ENCODE measurements at regions not wholly inside any gene's neighbourhood (a gene's known extent, or its start where the extent isn't known, plus 50 kb on each side); places are given as distances from the start of the nearest gene placed in this dataset.

DNA sequence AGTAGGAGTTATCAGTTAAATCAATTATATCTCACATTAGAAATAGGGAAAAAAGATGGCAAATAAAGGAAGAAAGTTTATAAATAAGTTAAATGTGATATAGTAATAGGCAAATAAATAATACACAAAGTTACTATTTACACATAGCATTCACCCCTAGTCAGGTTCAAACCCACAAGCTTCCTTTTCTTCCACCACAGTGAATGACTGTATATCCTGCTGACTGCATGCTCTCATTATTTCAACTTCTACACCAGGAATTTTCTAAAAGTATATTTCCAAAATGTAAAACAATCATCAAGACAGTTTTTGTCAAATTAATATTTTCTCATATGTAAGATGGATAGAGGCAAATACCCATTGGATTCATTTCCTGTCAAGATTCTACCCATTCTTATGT is 548.6 kb upstream of the SLITRK5 start:
- DNase-seq = no peak
- no peaks in the 10 kb centered on the region for H3K36me3 ChIP-seq (ENCODE audit: control insufficient read depth in 1 of 2, insufficient read depth in 2 of 2, low read length in 1 of 2)
- no peak for ATAC-seq (ENCODE audit: low FRiP score)

DNA sequence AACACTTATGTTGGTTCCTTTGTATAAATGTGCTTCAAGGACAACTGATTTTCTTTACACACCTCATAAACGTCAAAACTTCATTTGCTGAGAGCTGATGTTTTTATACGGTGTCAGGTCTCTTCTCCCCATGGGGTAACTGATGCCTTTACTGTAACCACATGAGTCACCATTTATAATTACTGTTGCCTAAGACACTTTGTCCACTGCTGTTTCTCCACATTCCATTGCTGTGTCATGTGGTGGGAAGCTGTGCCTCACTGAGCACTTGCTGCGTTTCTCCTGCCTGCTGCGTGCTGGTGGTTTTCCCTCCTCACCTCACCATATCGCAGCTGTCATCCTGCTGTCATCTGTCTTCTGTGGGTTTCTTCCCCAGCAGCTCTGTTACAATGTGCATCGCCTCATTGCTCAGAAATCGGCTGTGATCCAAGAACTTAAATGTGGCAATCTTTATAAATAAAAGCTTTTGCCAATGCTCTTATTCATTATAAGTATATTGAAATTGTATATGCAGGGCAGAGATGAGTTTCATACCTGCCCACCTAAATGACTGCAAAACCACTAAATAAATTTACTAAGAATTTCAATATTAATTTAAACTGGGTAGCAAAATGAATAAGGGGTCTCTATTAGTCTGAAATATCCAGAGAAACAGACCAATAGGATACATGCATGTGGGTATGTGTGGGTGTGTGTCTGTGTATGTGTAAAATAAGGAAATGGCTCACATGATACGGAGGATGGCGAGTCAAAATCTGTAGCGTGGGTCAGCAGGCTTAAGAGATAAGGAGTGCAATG is 547.0 kb upstream of the SLITRK5 start:
- ATAC-seq (ENCODE audit: low FRiP score) = no peak
- 35 to 40% methylated on average over 10 of the region's 10 CpGs for WGBS, 2 donors
- no peaks in the 10 kb centered on the region for H3K9me3 ChIP-seq (ENCODE audit: control insufficient read depth, low read length)
- no peaks in the 10 kb centered on the region for H3K27me3 ChIP-seq (ENCODE audit: control insufficient read depth in 1 of 2, insufficient read depth in 2 of 2, low read length in 1 of 2)
- no peaks in the 10 kb centered on the region for H3K36me3 ChIP-seq (ENCODE audit: control insufficient read depth in 1 of 2, insufficient read depth in 2 of 2, low read length in 1 of 2)
- DNase-seq = no peak
- H3K27ac ChIP-seq (ENCODE audit: low read depth in 1 of 2, low read length in 2 of 2) = no peak overlapping the region
- no peak overlapping the region for H3K4me3 ChIP-seq (ENCODE audit: low read length in 2 of 2)
- no peaks in the 10 kb centered on the region for H3K4me1 ChIP-seq (ENCODE audit: control insufficient read depth in 1 of 2, insufficient read depth in 2 of 2, low read length in 2 of 2)
- intact Hi-C loops (cut with DNase I) = no loop called here

More for the DNA sequence above, 548.6 kb upstream of the SLITRK5 start:
- no peak overlapping the region for H3K27ac ChIP-seq (ENCODE audit: low read depth in 1 of 2, low read length in 2 of 2)
- no peaks in the 10 kb centered on the region for H3K27me3 ChIP-seq (ENCODE audit: control insufficient read depth in 1 of 2, insufficient read depth in 2 of 2, low read length in 1 of 2)
- no peaks in the 10 kb centered on the region for H3K9me3 ChIP-seq (ENCODE audit: control insufficient read depth, low read length)
- intact Hi-C loops (cut with DNase I) = no loop called here
- H3K4me1 ChIP-seq (ENCODE audit: control insufficient read depth in 1 of 2, insufficient read depth in 2 of 2, low read length in 2 of 2) = no peaks in the 10 kb centered on the region
- no peak overlapping the region for H3K4me3 ChIP-seq (ENCODE audit: low read length in 2 of 2)

DNA sequence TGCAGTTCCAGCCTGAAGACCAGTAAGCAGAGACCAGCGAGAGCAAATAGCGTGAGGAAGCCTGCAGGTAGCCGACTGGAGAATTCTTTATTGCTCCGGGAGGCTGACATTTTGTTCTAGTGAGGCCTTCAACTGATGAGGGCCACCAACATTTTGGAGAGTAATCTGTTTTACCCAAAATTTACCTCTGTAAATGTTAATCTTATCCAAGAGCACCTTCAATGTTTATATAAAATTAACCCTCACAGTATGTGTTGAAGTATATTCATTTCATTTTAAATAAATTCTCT is 546.4 kb upstream of the SLITRK5 start:
- Histone ChIP-seq H3K4me3 (ENCODE audit: low read length in 2 of 2) (no peak overlapping the region), H3K27me3 (ENCODE audit: control insufficient read depth in 1 of 2, insufficient read depth in 2 of 2, low read length in 1 of 2) (no peaks in the 10 kb centered on the region), H3K4me1 (ENCODE audit: control insufficient read depth in 1 of 2, insufficient read depth in 2 of 2, low read length in 2 of 2) (no peaks in the 10 kb centered on the region), H3K9me3 (ENCODE audit: control insufficient read depth, low read length) (no peaks in the 10 kb centered on the region), H3K27ac (ENCODE audit: low read depth in 1 of 2, low read length in 2 of 2) (no peak overlapping the region), H3K36me3 (ENCODE audit: control insufficient read depth in 1 of 2, insufficient read depth in 2 of 2, low read length in 1 of 2) (no peaks in the 10 kb centered on the region)
- ATAC-seq (ENCODE audit: low FRiP score) = no peak
- DNase-seq = no peak
- intact Hi-C loops (cut with DNase I) = no loop called here
- 82 to 87% methylated on average over 4 of the region's 4 CpGs for WGBS, 2 donors

DNA sequence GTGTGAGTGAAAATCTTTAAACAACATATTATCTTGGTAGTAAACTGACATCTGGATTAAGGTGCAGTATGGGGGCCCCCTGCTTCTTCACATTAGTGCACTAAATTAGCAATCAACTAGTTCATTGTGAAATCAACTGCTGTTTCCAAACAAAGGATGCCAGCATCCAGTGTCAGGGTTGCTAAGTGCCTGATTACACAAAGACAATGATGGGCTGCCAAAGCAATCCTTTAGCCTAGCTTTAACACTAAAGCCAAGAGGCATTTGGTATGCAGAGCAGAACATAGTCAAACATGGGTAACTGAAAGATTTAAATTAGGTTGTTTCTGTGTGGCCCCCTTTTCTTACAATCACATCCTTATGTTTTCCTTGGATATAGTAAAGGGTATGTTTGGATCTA is 543.1 kb upstream of the SLITRK5 start:
- ATAC-seq (ENCODE audit: low FRiP score) = no peak
- no peaks in the 10 kb centered on the region for H3K4me1 ChIP-seq (ENCODE audit: control insufficient read depth in 1 of 2, insufficient read depth in 2 of 2, low read length in 2 of 2)

DNA sequence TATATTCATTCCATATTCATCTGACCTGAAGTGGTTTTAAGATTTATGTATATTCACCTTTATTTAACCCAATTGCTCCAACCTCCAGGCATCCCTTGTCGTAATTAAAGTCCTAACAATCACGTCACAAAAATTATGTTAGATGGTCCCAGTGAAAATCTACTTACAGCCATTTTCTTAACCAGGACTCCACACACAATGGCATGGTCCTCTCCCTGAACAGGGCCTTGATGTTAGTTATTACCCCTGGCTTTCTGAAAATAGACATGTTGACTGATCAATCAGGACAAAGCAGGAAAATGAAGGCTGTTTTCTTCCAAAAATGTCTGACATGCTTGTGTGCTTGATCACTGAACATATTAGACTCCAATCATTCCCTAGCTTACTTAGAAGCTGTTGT is 542.7 kb upstream of the SLITRK5 start:
- Histone ChIP-seq H3K4me3 (ENCODE audit: low read length in 2 of 2) (no peak overlapping the region), H3K27ac (ENCODE audit: low read depth in 1 of 2, low read length in 2 of 2) (no peak overlapping the region), H3K4me1 (ENCODE audit: control insufficient read depth in 1 of 2, insufficient read depth in 2 of 2, low read length in 2 of 2) (no peaks in the 10 kb centered on the region), H3K27me3 (ENCODE audit: control insufficient read depth in 1 of 2, insufficient read depth in 2 of 2, low read length in 1 of 2) (no peaks in the 10 kb centered on the region), H3K9me3 (ENCODE audit: control insufficient read depth, low read length) (no peaks in the 10 kb centered on the region), H3K36me3 (ENCODE audit: control insufficient read depth in 1 of 2, insufficient read depth in 2 of 2, low read length in 1 of 2) (no peaks in the 10 kb centered on the region)
- no peak for DNase-seq
- 73 to 82% methylated on average over 2 of the region's 2 CpGs for WGBS, 2 donors
- intact Hi-C loops (cut with DNase I) = no loop called here
- ATAC-seq (ENCODE audit: low FRiP score) = no peak

More for the DNA sequence above, 543.1 kb upstream of the SLITRK5 start:
- Histone ChIP-seq H3K9me3 (ENCODE audit: control insufficient read depth, low read length) (no peaks in the 10 kb centered on the region), H3K36me3 (ENCODE audit: control insufficient read depth in 1 of 2, insufficient read depth in 2 of 2, low read length in 1 of 2) (no peaks in the 10 kb centered on the region), H3K27ac (ENCODE audit: low read depth in 1 of 2, low read length in 2 of 2) (no peak overlapping the region), H3K27me3 (ENCODE audit: control insufficient read depth in 1 of 2, insufficient read depth in 2 of 2, low read length in 1 of 2) (no peaks in the 10 kb centered on the region), H3K4me3 (ENCODE audit: low read length in 2 of 2) (no peak overlapping the region)
- intact Hi-C loops (cut with DNase I) = no loop called here
- DNase-seq = no peak

DNA sequence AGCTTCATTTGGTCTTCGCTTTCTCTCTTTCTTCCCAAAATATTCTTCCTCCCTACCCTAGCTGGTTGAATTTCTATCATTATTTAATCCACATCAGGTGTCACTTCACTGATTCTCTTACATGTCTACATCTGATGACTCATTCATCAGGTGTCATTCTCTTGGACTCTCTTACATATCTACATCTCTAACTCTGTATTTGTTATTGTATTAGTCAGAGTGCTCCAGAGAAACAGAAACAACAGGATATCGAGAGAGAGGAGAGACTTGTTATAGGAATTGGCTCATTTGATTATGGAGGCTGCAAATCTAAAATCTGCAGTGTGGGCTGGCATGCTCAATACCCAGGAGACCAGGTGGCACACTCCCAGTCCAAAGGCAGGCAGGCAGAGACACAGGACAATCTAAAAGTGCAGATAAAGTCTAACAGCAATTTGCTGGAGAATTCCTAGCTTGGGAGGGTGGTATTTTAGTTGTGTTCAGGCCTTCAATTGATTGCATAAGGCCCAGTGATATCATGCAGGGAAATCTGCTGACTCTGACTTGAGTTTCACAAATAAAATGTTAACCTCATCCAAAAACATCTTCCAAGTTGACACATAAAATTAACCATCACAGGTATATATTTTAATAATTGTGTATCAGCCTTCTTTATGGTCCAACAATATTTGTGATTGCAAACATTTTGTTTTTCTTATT is 541.4 kb upstream of the SLITRK5 start:
- ATAC-seq (ENCODE audit: low FRiP score) (no peak), DNase-seq (no peak)
- no peaks in the 10 kb centered on the region for H3K9me3 ChIP-seq (ENCODE audit: control insufficient read depth, low read length)
- intact Hi-C loops (cut with DNase I) = no loop called here
- H3K27me3 ChIP-seq (ENCODE audit: control insufficient read depth in 1 of 2, insufficient read depth in 2 of 2, low read length in 1 of 2) = no peaks in the 10 kb centered on the region
- no peaks in the 10 kb centered on the region for H3K36me3 ChIP-seq (ENCODE audit: control insufficient read depth in 1 of 2, insufficient read depth in 2 of 2, low read length in 1 of 2)
- no peak overlapping the region for H3K4me3 ChIP-seq (ENCODE audit: low read length in 2 of 2)
- WGBS, 2 donors = 80 to 86% methylated on average over 2 of the region's 2 CpGs
- no peak overlapping the region for H3K27ac ChIP-seq (ENCODE audit: low read depth in 1 of 2, low read length in 2 of 2)
- H3K4me1 ChIP-seq (ENCODE audit: control insufficient read depth in 1 of 2, insufficient read depth in 2 of 2, low read length in 2 of 2) = no peaks in the 10 kb centered on the region

DNA sequence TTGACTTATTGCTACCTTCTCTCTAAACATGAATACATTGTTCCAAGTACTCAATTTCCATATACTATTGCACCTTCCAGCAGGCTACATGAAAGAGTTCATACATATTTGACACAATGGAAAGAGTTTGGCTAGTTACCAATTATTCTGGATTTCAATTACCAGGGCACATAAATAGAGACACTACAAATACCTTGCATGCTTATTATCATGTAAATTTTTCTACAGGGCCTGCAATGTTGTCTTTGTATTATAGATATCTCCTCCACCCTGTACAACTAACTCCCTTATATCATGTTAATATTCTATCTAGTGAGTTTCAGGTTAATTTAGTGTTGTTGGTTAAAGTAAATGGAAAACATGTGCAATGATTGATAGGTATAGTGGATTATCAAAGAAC is 540.7 kb upstream of the SLITRK5 start:
- Histone ChIP-seq H3K27me3 (ENCODE audit: control insufficient read depth in 1 of 2, insufficient read depth in 2 of 2, low read length in 1 of 2) (no peaks in the 10 kb centered on the region), H3K36me3 (ENCODE audit: control insufficient read depth in 1 of 2, insufficient read depth in 2 of 2, low read length in 1 of 2) (no peaks in the 10 kb centered on the region), H3K9me3 (ENCODE audit: control insufficient read depth, low read length) (no peaks in the 10 kb centered on the region), H3K27ac (ENCODE audit: low read depth in 1 of 2, low read length in 2 of 2) (no peak overlapping the region), H3K4me1 (ENCODE audit: control insufficient read depth in 1 of 2, insufficient read depth in 2 of 2, low read length in 2 of 2) (no peaks in the 10 kb centered on the region), H3K4me3 (ENCODE audit: low read length in 2 of 2) (no peak overlapping the region)
- ATAC-seq (ENCODE audit: low FRiP score) (no peak), DNase-seq (no peak)
- intact Hi-C loops (cut with DNase I) = no loop called here

DNA sequence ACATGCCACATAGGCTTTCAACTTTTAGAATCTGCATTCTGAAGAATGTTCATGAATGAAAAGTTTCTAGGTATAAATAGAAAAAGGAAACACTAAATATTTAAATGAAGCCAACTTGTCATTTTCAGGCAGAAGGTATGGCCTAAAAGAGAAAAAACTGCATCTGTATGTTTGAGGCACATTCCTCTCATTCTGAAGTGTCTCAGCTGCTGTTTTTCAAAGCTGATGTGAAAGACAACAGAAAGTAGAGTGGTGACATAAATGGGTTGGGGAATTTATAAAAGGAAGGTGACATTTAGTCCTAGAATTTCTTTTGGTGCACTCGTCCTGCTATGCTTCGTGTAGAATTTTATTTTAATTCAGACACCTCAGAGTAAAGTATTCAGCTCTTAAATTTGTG is 539.6 kb upstream of the SLITRK5 start:
- Histone ChIP-seq H3K27me3 (ENCODE audit: control insufficient read depth in 1 of 2, insufficient read depth in 2 of 2, low read length in 1 of 2) (no peaks in the 10 kb centered on the region), H3K4me3 (ENCODE audit: low read length in 2 of 2) (no peak overlapping the region), H3K27ac (ENCODE audit: low read depth in 1 of 2, low read length in 2 of 2) (no peak overlapping the region), H3K36me3 (ENCODE audit: control insufficient read depth in 1 of 2, insufficient read depth in 2 of 2, low read length in 1 of 2) (no peaks in the 10 kb centered on the region), H3K4me1 (ENCODE audit: control insufficient read depth in 1 of 2, insufficient read depth in 2 of 2, low read length in 2 of 2) (no peaks in the 10 kb centered on the region), H3K9me3 (ENCODE audit: control insufficient read depth, low read length) (no peaks in the 10 kb centered on the region)
- DNase-seq = no peak
- WGBS, 2 donors = 9 to 14% methylated on average over 2 of the region's 2 CpGs
- intact Hi-C loops (cut with DNase I) = no loop called here
- ATAC-seq (ENCODE audit: low FRiP score) = no peak

GRCh38 chr13:87138866-87139265 is 532.3 kb upstream of the SLITRK5 start:
- no peak for ATAC-seq (ENCODE audit: low FRiP score)

More at GRCh38 chr13:87138866-87139265, 532.3 kb upstream of the SLITRK5 start:
- Histone ChIP-seq H3K27ac (ENCODE audit: low read depth in 1 of 2, low read length in 2 of 2) (no peak overlapping the region), H3K4me1 (ENCODE audit: control insufficient read depth in 1 of 2, insufficient read depth in 2 of 2, low read length in 2 of 2) (no peaks in the 10 kb centered on the region), H3K9me3 (ENCODE audit: control insufficient read depth, low read length) (no peaks in the 10 kb centered on the region), H3K27me3 (ENCODE audit: control insufficient read depth in 1 of 2, insufficient read depth in 2 of 2, low read length in 1 of 2) (no peaks in the 10 kb centered on the region), H3K36me3 (ENCODE audit: control insufficient read depth in 1 of 2, insufficient read depth in 2 of 2, low read length in 1 of 2) (no peaks in the 10 kb centered on the region), H3K4me3 (ENCODE audit: low read length in 2 of 2) (no peak overlapping the region)
- no peak for DNase-seq
- WGBS, 2 donors = 80 to 81% methylated on average over 3 of the region's 3 CpGs
- intact Hi-C loops (cut with DNase I) = no loop called here
